Peyer's patch (tissue), 4 donors: ENCODE measurements at regions not wholly inside any gene's neighbourhood (a gene's known extent, or its start where the extent isn't known, plus 50 kb on each side); places are given as distances from the start of the nearest gene placed in this dataset.

Experiments used
- DNase-seq, 3 donors: peaks; one replicate each; pipeline ENCODE4 v3.0.0-alpha.2; 2017 to 2019
- H3K27ac ChIP-seq, 4 donors: fragments of 200-600 bp; sonication (generic); one replicate each; pipeline ENCODE4 v1.5.1; 2016 to 2019
- H3K27me3 ChIP-seq, 2 donors: fragments of 200-600 bp; sonication (generic); one replicate each; pipeline ENCODE4 v1.5.1; 2019
- H3K36me3 ChIP-seq, 3 donors: fragments of 200-600 bp; sonication (generic); one replicate each; pipeline ENCODE4 v1.5.1; 2016 to 2019
- H3K4me1 ChIP-seq, 4 donors: fragments of 200-600 bp; sonication (generic); one replicate each; pipeline ENCODE4 v1.5.1; 2016 to 2019
- H3K4me3 ChIP-seq, 4 donors: fragments of 200-600 bp; sonication (generic); 1 replicate in 3 of 4; 2 replicates in 1 of 4; pipeline ENCODE4 v1.5.1; 2016 to 2019; ENCODE audit warnings: mild to moderate bottlenecking in 1 of 4
- H3K9me3 ChIP-seq, 4 donors: fragments of 200-600 bp; sonication (generic); one replicate each; pipeline ENCODE4 v1.5.1; 2016 to 2019; ENCODE audit warnings: mild to moderate bottlenecking in 1 of 4
- CTCF ChIP-seq, 6 experiments: fragments of 450-650 bp in 4 of 6; fragments of 200-600 bp in 2 of 6; sonication (generic) in 1 of 6; IDR thresholded peaks; one replicate each; pipeline ENCODE4 v1.5.1; 2017 to 2019; ENCODE audit warnings: antibody characterized with exemption in 6 of 6, mild to moderate bottlenecking in 3 of 6, moderate library complexity in 1 of 6
- POLR2A ChIP-seq, 2 donors: fragments of 450-650 bp; IDR thresholded peaks; one replicate each; pipeline ENCODE4 v1.5.1; 2017; ENCODE audit warnings: antibody characterized with exemption in 2 of 2, mild to moderate bottlenecking in 2 of 2, moderate library complexity in 2 of 2

DNA sequence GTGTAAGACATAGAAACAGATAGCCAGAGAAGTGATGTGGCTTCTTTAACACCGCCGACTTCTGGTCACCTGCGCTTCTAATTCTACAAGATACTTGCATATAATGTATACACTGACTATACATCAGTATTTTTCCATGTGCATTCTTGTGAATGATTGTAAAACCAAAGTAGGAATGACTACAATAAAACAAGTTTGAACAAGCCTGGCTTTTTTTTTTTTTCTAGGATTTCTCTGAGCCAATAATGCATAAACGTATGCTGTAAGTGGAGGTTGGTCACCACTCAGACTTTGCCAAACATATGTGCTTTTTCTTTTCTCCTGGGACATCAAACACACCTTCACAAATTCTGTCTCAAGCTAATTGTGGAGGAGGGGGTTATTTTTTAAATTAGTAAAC is 237.8 kb upstream of the KIRREL3 start:
- Histone ChIP-seq H3K9me3 (no peaks in the 10 kb centered on the region), H3K4me1 (no peaks in the 10 kb centered on the region), H3K27me3 (no peaks in the 10 kb centered on the region), H3K4me3 (no peak overlapping the region), H3K36me3 (no peaks in the 10 kb centered on the region), H3K27ac (no peak overlapping the region)
- TF ChIP-seq CTCF (IDR thresholded peaks at IDR 0.05) = no peak
- no peak for TF ChIP-seq POLR2A (IDR thresholded peaks at IDR 0.05)
- DNase-seq = no peak

DNA sequence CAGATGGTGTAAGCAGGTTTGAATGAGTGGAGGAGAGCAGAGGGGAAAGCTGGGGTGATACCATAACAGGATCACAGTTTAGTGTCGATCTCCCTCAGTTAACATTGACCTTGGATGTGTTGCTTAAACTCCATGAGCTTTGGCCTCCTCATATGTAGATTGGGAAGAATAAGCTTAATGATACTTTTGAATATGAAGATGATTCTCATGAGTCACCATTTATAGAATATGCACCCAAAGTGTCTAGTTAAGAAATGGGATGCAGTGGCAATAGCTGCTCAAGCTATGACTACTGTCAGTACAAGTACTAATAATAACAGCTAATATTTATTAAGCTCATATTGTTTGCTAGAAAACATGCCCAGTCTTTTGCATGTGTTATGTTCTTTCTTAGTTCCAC is 236.2 kb upstream of the KIRREL3 start:
- H3K9me3 ChIP-seq = no peaks in the 10 kb centered on the region

DNA sequence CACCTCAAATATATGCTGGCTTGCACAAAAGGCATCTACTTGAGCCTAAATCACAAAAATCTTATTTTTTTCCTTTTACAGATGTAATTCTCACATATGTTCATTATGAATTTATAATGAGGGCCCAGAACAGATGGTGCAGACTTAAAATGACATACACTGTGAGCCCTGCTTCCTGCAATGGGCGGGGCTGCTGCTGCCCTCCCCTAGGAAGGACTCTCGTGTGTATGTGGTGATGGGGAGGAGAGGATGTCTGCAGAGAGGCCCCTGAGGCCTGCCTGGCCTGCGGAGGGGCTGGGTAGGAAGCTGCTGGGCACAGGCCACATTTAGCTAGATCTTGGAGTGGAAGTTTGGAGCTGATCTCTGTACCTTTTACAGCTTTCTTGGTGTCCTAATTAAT is 233.4 kb upstream of the KIRREL3 start:
- Histone ChIP-seq H3K27me3 (no peaks in the 10 kb centered on the region), H3K36me3 (no peaks in the 10 kb centered on the region), H3K27ac (no peak overlapping the region), H3K4me1 (no peaks in the 10 kb centered on the region), H3K4me3 (no peak overlapping the region), H3K9me3 (no peaks in the 10 kb centered on the region)
- TF ChIP-seq POLR2A (IDR thresholded peaks at IDR 0.05) (no peak), CTCF (IDR thresholded peaks at IDR 0.05) (no peak)
- no peak for DNase-seq

More for the DNA sequence above, 236.2 kb upstream of the KIRREL3 start:
- no peak for DNase-seq
- Histone ChIP-seq H3K36me3 (no peaks in the 10 kb centered on the region), H3K4me3 (no peak overlapping the region), H3K27me3 (no peaks in the 10 kb centered on the region), H3K4me1 (no peaks in the 10 kb centered on the region), H3K27ac (no peak overlapping the region)
- TF ChIP-seq POLR2A (IDR thresholded peaks at IDR 0.05) (no peak), CTCF (IDR thresholded peaks at IDR 0.05) (no peak)

GRCh38 chr11:127230392-127230791 is 229.8 kb upstream of the KIRREL3 start:
- Histone ChIP-seq H3K27me3 (no peaks in the 10 kb centered on the region), H3K9me3 (no peaks in the 10 kb centered on the region), H3K4me3 (no peak overlapping the region), H3K4me1 (no peaks in the 10 kb centered on the region), H3K36me3 (no peaks in the 10 kb centered on the region), H3K27ac (no peak overlapping the region)
- TF ChIP-seq CTCF (IDR thresholded peaks at IDR 0.05) = no peak
- TF ChIP-seq POLR2A (IDR thresholded peaks at IDR 0.05) = no peak
- DNase-seq = no peak

DNA sequence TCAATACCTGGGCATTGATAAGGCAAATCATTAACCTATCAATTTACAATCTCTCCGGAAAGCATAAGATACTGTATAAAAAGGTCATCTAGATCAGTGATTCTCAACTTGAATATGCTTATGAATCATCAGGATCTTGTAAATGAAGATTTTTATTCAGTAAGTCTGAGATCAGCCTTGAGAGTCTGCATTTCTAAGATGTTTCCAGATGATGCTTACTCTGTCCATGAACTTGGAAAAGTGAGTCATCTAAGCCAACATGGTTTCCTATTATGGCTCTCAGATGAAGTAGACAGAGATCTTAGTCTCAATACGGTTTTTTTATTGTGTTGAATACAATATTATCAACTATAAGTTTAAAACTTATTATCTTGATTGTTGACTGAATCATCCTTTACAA is 226.4 kb upstream of the KIRREL3 start:
- no peaks in the 10 kb centered on the region for H3K36me3 ChIP-seq
- no peak for TF ChIP-seq POLR2A (IDR thresholded peaks at IDR 0.05)
- no peak for TF ChIP-seq CTCF (IDR thresholded peaks at IDR 0.05)

DNA sequence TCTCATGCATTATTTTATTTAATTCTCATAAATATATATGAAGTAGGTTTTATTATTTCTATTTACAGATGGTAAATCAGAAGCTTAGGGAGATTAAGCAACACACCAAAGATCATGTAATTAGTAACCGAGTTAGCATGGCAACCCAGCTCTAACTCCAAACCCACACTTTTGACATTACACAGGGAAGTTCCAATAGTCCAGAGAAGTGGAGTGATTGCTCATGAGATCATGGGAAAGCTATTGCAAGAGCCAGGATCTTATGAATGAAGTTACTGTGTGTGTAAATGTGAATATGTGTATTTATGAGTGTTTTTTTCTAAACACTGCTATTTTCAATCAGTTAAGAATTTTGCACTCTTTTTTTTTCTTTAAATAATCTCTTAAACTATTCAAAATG is 225.8 kb upstream of the KIRREL3 start:
- H3K27ac ChIP-seq = no peak overlapping the region
- no peaks in the 10 kb centered on the region for H3K4me1 ChIP-seq
- DNase-seq = no peak
- H3K4me3 ChIP-seq = no peak overlapping the region
- H3K36me3 ChIP-seq = no peaks in the 10 kb centered on the region
- no peaks in the 10 kb centered on the region for H3K27me3 ChIP-seq
- TF ChIP-seq CTCF (IDR thresholded peaks at IDR 0.05) (no peak), POLR2A (IDR thresholded peaks at IDR 0.05) (no peak)
- H3K9me3 ChIP-seq = no peaks in the 10 kb centered on the region

More for the DNA sequence above, 226.4 kb upstream of the KIRREL3 start:
- no peaks in the 10 kb centered on the region for H3K27me3 ChIP-seq
- H3K4me1 ChIP-seq = no peaks in the 10 kb centered on the region
- H3K27ac ChIP-seq = no peak overlapping the region
- H3K4me3 ChIP-seq = no peak overlapping the region
- no peak for DNase-seq
- H3K9me3 ChIP-seq = no peaks in the 10 kb centered on the region
